ENCODE measurements at regions not wholly inside any gene's neighbourhood (a gene's known extent, or its start where the extent isn't known, plus 50 kb on each side); places are given as distances from the start of the nearest gene placed in this dataset.

DNA sequence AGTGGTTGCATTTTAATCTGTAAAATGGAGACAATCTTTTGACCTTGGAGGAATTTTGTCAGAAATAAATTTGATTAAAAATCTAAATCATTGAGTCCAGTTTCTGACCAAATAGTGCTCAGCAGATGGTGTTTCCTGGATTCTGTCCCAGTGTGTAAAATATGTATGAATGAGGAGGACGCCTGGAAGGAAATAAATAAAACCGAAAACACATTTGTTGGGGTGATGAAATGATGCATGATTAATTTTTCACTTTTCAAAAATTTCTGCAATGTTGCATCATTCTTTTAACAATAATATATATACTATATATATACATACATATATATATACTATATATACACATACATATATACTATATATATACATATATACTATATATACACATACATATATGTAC is 261.1 kb upstream of the TRIB2 start:
- Histone ChIP-seq H4K20me1 (ENCODE audit: insufficient read depth) (no peaks in the 10 kb centered on the region), H3K36me3 (ENCODE audit: control insufficient read depth in 1 of 2, insufficient read depth in 2 of 2, low read length in 2 of 2) (no peaks in the 10 kb centered on the region), H3K9ac (ENCODE audit: low read length) (no peak overlapping the region), H3K27ac (ENCODE audit: low read depth, low read length) (no peak overlapping the region), H3K9me3 (ENCODE audit: control insufficient read depth in 1 of 2, insufficient read depth in 1 of 2, low read depth in 1 of 2, low read length in 2 of 2) (no peaks in the 10 kb centered on the region), H3K4me1 (ENCODE audit: control insufficient read depth in 1 of 2, insufficient read depth in 2 of 2, low read length in 2 of 2) (peaks cover 0 to 3% of the 10 kb centered on the region in 2 experiments; a peak in 1 of 4 replicates), H3K79me2 (ENCODE audit: insufficient read depth, low read length) (no peaks in the 10 kb centered on the region), H2AFZ (ENCODE audit: low read depth, low read length, poor library complexity, severe bottlenecking) (no peak overlapping the region), H3K27me3 (ENCODE audit: insufficient read depth, low read length) (no peaks in the 10 kb centered on the region), H3K9me2 (ENCODE audit: insufficient read depth) (no peaks in the 10 kb centered on the region), H3K4me2 (ENCODE audit: low read length) (no peak overlapping the region), H3K4me3 (replicated peaks in 1 of 2; ENCODE audit: low read depth in 1 of 2, low read length in 2 of 2) (no peak overlapping the region)
- DNase-seq (ENCODE audit: low read depth, low spot score) = no peak
- BruUV-seq (replicated peaks) = no TSS peak
- intact Hi-C loops (cut with micrococcal nuclease) = no loop called here
- ATAC-seq = no peak
- POLR2A ChIA-PET = no interaction called here
- CTCF ChIA-PET = no interaction called here
- TF ChIP-seq ZNF274 (IDR thresholded peaks at IDR 0.05; ENCODE audit: low read depth, low read length) = no peak
- TF ChIP-seq, protein P1, sequence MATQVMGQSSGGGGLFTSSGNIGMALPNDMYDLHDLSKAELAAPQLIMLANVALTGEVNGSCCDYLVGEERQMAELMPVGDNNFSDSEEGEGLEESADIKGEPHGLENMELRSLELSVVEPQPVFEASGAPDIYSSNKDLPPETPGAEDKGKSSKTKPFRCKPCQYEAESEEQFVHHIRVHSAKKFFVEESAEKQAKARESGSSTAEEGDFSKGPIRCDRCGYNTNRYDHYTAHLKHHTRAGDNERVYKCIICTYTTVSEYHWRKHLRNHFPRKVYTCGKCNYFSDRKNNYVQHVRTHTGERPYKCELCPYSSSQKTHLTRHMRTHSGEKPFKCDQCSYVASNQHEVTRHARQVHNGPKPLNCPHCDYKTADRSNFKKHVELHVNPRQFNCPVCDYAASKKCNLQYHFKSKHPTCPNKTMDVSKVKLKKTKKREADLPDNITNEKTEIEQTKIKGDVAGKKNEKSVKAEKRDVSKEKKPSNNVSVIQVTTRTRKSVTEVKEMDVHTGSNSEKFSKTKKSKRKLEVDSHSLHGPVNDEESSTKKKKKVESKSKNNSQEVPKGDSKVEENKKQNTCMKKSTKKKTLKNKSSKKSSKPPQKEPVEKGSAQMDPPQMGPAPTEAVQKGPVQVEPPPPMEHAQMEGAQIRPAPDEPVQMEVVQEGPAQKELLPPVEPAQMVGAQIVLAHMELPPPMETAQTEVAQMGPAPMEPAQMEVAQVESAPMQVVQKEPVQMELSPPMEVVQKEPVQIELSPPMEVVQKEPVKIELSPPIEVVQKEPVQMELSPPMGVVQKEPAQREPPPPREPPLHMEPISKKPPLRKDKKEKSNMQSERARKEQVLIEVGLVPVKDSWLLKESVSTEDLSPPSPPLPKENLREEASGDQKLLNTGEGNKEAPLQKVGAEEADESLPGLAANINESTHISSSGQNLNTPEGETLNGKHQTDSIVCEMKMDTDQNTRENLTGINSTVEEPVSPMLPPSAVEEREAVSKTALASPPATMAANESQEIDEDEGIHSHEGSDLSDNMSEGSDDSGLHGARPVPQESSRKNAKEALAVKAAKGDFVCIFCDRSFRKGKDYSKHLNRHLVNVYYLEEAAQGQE (IDR thresholded peaks at IDR 0.05; ENCODE audit: low read depth) = no peak
- TF ChIP-seq ZFX (IDR thresholded peaks at IDR 0.05) = no peak
- TF ChIP-seq EGR1 (IDR thresholded peaks at IDR 0.05; ENCODE audit: low read depth) = no peak
- no peak for TF ChIP-seq POLR2AphosphoS5 (IDR thresholded peaks at IDR 0.05; ENCODE audit: low read depth, low read length)
- TF ChIP-seq POLR2A (IDR thresholded peaks at IDR 0.05; ENCODE audit: borderline replicate concordance, extremely low read depth, insufficient read depth, insufficient read length) = no peak
- RAD21 ChIA-PET (ENCODE audit: low non-redundant PET in 1 of 2, low total read pairs in 2 of 2, uncharacterized antibody in 2 of 2, unreplicated experiment in 2 of 2) = no interaction called here
